Activated CD8-positive, alpha-beta T cell treated with anti-CD3 and anti-CD28 coated beads for 36 hours (primary cell): ENCODE measurements at regions not wholly inside any gene's neighbourhood (a gene's known extent, or its start where the extent isn't known, plus 50 kb on each side); places are given as distances from the start of the nearest gene placed in this dataset.

Experiments used
- ATAC-seq: fragments of 200-7000 bp; cut with Tn5 transposase; one replicate; pipeline ENCODE4 v1.10.0; 2021; ENCODE audit warnings: mild to moderate bottlenecking, moderate library complexity
- CTCF ChIA-PET: fragments of 350-600 bp; sonication (Branson Sonifier 250); formaldehyde crosslinking; loops from one replicate; lab custom pipeline; 2021; ENCODE audit warnings: antibody characterized with exemption; lab: Charles Lee
- POLR2A ChIA-PET: fragments of 350-600 bp; sonication (Branson Sonifier 250); formaldehyde crosslinking; loops from one replicate; lab custom pipeline; 2021; ENCODE audit warnings: antibody characterized with exemption; lab: Charles Lee
- DNase-seq: peaks from one replicate; pipeline ENCODE4 v3.0.0-alpha.2; 2020
- H3K27ac Mint-ChIP-seq: one replicate; pipeline ENCODE4 v1.8.0; 2021; ENCODE audit warnings: mild to moderate bottlenecking, mixed read lengths
- H3K27me3 Mint-ChIP-seq: one replicate; pipeline ENCODE4 v1.8.0; 2021; ENCODE audit warnings: mixed read lengths
- H3K36me3 Mint-ChIP-seq: one replicate; pipeline ENCODE4 v1.8.0; 2021; ENCODE audit warnings: low read depth, mixed read lengths
- H3K4me1 Mint-ChIP-seq: one replicate; pipeline ENCODE4 v1.8.0; 2021; ENCODE audit warnings: low read depth, mixed read lengths
- H3K4me3 Mint-ChIP-seq: one replicate; pipeline ENCODE4 v1.8.0; 2021; ENCODE audit warnings: mild to moderate bottlenecking, moderate library complexity, mixed read lengths
- H3K9me3 Mint-ChIP-seq: one replicate; pipeline ENCODE4 v1.8.0; 2021; ENCODE audit warnings: mixed read lengths
- CTCF ChIP-seq: fragments of 200-600 bp; IDR thresholded peaks from one replicate; pipeline ENCODE4 v1.8.0; 2022; ENCODE audit warnings: antibody characterized with exemption, mild to moderate bottlenecking
- intact Hi-C: fragments of 100-400 bp; cut with micrococcal nuclease; formaldehyde crosslinking; loops from one replicate; pipeline ENCODE4 v1.10.0; 2022

- no peak for DNase-seq
- no peak for TF ChIP-seq CTCF
- intact Hi-C loops, result no loop called here
- Mint-ChIP-seq H3K9me3 (no peaks in the 10 kb centered on the region), H3K4me1 (peaks cover 6% of the 10 kb centered on the region), H3K36me3 (no peaks in the 10 kb centered on the region), H3K27ac (no peak overlapping the region), H3K4me3 (no peak overlapping the region), H3K27me3 (peaks cover 12% of the 10 kb centered on the region)
- CTCF ChIA-PET, result interaction anchor here (1.9 kb wide), 1 partner anchor 274 kb away, joined by 6 read pairs; no protein-coding TSS in a partner anchor
- ATAC-seq, result no peak
- POLR2A ChIA-PET, result no interaction called here
Observed at GRCh38 chr10:43964486-43964885, 315.8 kb upstream of the ZNF32 start.

DNA sequence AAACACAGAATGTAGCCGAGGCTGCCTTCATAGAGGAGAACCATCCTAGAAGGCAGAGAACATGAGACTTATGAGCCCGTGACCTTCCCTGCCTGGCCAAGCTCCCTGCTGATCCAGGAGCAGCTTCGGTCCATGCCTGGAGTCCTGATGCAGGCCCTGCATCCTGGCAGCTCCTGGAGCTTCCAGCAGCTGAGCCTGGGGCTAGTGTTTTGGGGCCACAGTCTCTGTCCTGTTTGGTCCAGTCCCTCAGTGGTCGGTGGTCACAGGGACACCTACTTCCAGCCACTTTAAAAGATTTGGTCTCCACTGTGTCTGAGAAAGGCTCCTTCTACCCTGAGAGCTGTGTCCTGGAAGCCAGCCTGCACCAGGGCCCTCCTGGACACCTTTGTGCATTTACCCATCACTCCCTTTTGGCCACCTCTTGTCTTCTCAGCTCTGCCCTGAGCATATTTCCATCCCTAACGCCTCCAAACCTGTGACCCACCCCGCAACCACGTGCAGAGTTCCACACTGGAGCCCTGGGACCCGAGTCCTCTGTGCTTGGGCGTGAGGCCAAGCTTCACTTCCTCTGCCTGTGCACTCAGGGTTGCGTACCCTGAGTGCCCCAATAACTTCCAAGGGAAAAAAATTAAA is 315.2 kb upstream of the ZNF32 start:
- TF ChIP-seq CTCF, result no peak
- no peak for DNase-seq
- no peak overlapping the region for H3K4me3 Mint-ChIP-seq
- no peaks in the 10 kb centered on the region for H3K36me3 Mint-ChIP-seq
- H3K9me3 Mint-ChIP-seq, result no peaks in the 10 kb centered on the region
- peaks cover 11% of the 10 kb centered on the region for H3K27me3 Mint-ChIP-seq
- H3K4me1 Mint-ChIP-seq, result peaks cover 6% of the 10 kb centered on the region
- ChIA-PET POLR2A (interaction anchor here (0.6 kb wide), 1 partner anchor 911 kb away, joined by 4 read pairs; no protein-coding TSS in a partner anchor), CTCF (interaction anchor here (1.9 kb wide), 1 partner anchor 274 kb away, joined by 6 read pairs; no protein-coding TSS in a partner anchor)
- ATAC-seq, result no peak
- no peak overlapping the region for H3K27ac Mint-ChIP-seq
- intact Hi-C loops, result no loop called here

GRCh38 chr10:43963379-43963778 is 314.7 kb upstream of the ZNF32 start:
- Mint-ChIP-seq H3K4me1 (peaks cover 6% of the 10 kb centered on the region), H3K9me3 (no peaks in the 10 kb centered on the region), H3K27ac (no peak overlapping the region), H3K4me3 (no peak overlapping the region), H3K27me3 (peaks cover 11% of the 10 kb centered on the region), H3K36me3 (no peaks in the 10 kb centered on the region)
- DNase-seq (no peak), ATAC-seq (no peak)
- TF ChIP-seq CTCF, result no peak
- intact Hi-C loops, result no loop called here
- POLR2A ChIA-PET, result interaction anchor here (0.6 kb wide), 1 partner anchor 912 kb away, joined by 4 read pairs; no protein-coding TSS in a partner anchor
- CTCF ChIA-PET, result interaction anchor here (1.9 kb wide), 1 partner anchor 273 kb away, joined by 6 read pairs; no protein-coding TSS in a partner anchor

DNA sequence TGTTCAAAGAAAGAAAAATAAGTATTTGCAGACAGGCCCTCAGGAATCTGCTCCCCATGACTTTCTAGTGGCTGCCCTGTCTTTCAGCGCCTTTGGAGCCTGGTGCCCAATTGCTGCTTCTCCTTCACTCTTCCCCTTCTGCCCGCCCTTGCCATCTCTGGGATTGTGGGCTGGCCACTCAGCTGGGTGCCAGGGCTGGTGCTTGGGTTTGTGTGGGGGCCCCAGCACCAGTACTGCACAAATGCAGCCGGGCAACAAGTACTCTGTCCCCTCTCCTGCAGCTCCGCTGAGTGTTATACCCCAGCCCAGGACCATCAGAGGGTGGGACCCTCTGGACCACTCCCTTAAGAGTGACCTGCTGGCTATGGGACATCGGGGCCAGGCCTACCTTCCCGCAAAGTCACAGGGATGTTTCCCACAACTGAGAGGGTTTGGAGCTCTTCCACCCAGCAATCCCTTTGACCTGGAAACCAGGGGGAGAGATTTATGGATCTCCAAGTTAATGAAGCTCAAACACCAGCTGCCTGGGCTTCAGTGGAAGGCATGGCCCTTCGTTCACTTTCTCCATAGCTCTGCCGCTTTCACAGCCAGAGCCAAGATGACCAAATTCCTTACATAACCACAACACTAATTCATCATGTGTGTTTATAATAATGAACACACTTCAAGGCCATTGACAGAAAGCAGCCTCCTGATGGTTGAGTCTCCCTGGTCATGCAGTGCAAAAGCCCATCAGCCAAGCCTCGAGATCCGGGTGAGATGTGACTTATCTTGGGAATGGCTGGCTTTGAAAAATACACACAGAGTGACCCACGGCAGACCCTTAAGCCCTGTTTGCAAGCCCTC is 313.9 kb upstream of the ZNF32 start:
- Mint-ChIP-seq H3K27ac (no peak overlapping the region), H3K4me1 (peaks cover 6% of the 10 kb centered on the region), H3K4me3 (no peak overlapping the region), H3K9me3 (no peaks in the 10 kb centered on the region), H3K27me3 (peaks cover 11% of the 10 kb centered on the region), H3K36me3 (no peaks in the 10 kb centered on the region)
- TF ChIP-seq CTCF, result no peak
- ChIA-PET POLR2A (no interaction called here), CTCF (no interaction called here)
- intact Hi-C loops, result no loop called here
- no peak for ATAC-seq
- DNase-seq, result no peak
